ENCODE measurements at regions not wholly inside any gene's neighbourhood (a gene's known extent, or its start where the extent isn't known, plus 50 kb on each side); places are given as distances from the start of the nearest gene placed in this dataset.

DNA sequence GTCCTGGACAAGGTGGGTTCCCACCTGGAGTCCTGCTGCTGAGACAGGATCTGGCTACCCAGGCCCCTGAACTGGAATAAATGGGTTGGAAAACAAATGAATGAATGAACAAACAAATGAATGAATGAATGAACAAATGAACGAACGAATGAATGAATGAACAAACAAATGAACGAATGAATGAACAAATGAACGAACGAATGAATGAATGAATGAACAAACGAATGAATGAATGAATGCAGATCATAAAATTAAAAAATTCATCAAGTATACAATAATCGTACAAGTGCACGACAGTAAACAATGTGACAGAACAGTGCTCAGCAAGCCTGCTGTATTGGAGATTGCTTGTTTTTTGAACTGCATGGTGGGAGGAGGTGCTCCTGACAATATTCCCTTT, 2097.1 kb downstream of the MAT2B start:
- CTCF ChIA-PET: no interaction called here

DNA sequence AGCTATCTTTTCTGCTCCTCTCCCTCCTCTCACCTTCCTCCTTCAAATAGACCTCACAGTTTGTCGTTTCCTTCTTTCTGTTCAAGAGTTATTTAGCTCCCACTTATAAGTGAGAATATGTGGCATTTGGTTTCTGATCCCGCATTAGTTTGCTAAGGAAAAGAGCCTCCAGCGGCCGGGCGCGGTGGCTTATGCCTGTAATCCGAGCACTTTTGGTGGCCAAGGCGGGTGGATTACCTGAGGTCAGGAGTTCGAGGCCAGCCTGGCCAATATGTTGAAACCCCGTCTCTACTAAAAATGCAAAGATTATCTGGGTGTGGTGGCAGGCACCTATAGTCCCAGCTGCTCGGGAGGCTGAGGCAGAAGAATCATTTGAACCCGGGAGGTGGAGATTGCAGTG, 2101.6 kb downstream of the MAT2B start:
- no peaks in the 10 kb centered on the region for H3K4me1 ChIP-seq (ENCODE audit: control insufficient read depth in 2 of 2, insufficient read depth in 2 of 2, low read length in 2 of 2)
- no peak overlapping the region for H2AFZ ChIP-seq (ENCODE audit: insufficient read depth, low read depth, low read length, poor library complexity, severe bottlenecking)
- ATAC-seq (ENCODE audit: low read depth) (no peak), DNase-seq (no peak)
- no peaks in the 10 kb centered on the region for H4K20me1 ChIP-seq (ENCODE audit: control insufficient read depth, insufficient read depth, low read length, poor library complexity, severe bottlenecking)
- ChIA-PET CTCF (interaction anchor here (0.7 kb wide), 1 partner anchor 347 kb away, joined by 4 read pairs; no protein-coding TSS in a partner anchor), POLR2A (no interaction called here)
- H3K9ac ChIP-seq (ENCODE audit: low read length): no peak overlapping the region
- no peaks in the 10 kb centered on the region for H3K36me3 ChIP-seq (replicated peaks in 1 of 2; ENCODE audit: control extremely low read depth in 1 of 2, control insufficient read depth in 1 of 2, extremely low read depth in 1 of 2, insufficient read depth in 2 of 2, low read length in 1 of 2)
- no peak overlapping the region for H3K4me3 ChIP-seq (ENCODE audit: control extremely low read depth in 1 of 5, extremely low read depth in 1 of 5, insufficient read depth in 1 of 5, low read depth in 2 of 5, low read length in 4 of 5)
- H3K27me3 ChIP-seq (replicated peaks in 1 of 4; ENCODE audit: control extremely low read depth in 1 of 4, control insufficient read depth in 3 of 4, insufficient read depth in 4 of 4, low read length in 3 of 4): no peaks in the 10 kb centered on the region
- Mint-ChIP-seq H3K27ac (no peak overlapping the region), H3K4me1 (no peaks in the 10 kb centered on the region), H3K4me3 (no peak overlapping the region), H3K9me3 (ENCODE audit: insufficient read depth) (peaks cover 8% of the 10 kb centered on the region), H3K27me3 (no peaks in the 10 kb centered on the region)
- H3K9me3 ChIP-seq (ENCODE audit: control extremely low read depth in 1 of 3, control insufficient read depth in 2 of 3, insufficient read depth in 1 of 3, low read length in 2 of 3): peaks cover 0 to 7% (median 0%) of the 10 kb centered on the region in 3 donors
- H3K79me2 ChIP-seq (ENCODE audit: control insufficient read depth, insufficient read depth, low read length): no peaks in the 10 kb centered on the region
- no peak overlapping the region for H3K4me2 ChIP-seq (replicated peaks; ENCODE audit: low read depth, low read length, poor library complexity, severe bottlenecking)
- TF ChIP-seq EZH2 (IDR thresholded peaks at IDR 0.05; ENCODE audit: borderline replicate concordance, insufficient read depth, low read depth, low read length, poor library complexity, severe bottlenecking): no peak
- TF ChIP-seq, protein P1, sequence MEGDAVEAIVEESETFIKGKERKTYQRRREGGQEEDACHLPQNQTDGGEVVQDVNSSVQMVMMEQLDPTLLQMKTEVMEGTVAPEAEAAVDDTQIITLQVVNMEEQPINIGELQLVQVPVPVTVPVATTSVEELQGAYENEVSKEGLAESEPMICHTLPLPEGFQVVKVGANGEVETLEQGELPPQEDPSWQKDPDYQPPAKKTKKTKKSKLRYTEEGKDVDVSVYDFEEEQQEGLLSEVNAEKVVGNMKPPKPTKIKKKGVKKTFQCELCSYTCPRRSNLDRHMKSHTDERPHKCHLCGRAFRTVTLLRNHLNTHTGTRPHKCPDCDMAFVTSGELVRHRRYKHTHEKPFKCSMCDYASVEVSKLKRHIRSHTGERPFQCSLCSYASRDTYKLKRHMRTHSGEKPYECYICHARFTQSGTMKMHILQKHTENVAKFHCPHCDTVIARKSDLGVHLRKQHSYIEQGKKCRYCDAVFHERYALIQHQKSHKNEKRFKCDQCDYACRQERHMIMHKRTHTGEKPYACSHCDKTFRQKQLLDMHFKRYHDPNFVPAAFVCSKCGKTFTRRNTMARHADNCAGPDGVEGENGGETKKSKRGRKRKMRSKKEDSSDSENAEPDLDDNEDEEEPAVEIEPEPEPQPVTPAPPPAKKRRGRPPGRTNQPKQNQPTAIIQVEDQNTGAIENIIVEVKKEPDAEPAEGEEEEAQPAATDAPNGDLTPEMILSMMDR (IDR thresholded peaks at IDR 0.05): no peak
- intact Hi-C loops (cut with micrococcal nuclease): no loop called here
- no peak overlapping the region for H3K27ac ChIP-seq (ENCODE audit: low read length in 2 of 2)
- WGBS (ENCODE audit: insufficient coverage): 96% methylated on average over 9 of the region's 12 CpGs

More for the DNA sequence above, 2097.1 kb downstream of the MAT2B start:
- H3K4me3 ChIP-seq (ENCODE audit: control extremely low read depth in 1 of 5, extremely low read depth in 1 of 5, insufficient read depth in 1 of 5, low read depth in 2 of 5, low read length in 4 of 5): no peak overlapping the region
- no peaks in the 10 kb centered on the region for H4K20me1 ChIP-seq (ENCODE audit: control insufficient read depth, insufficient read depth, low read length, poor library complexity, severe bottlenecking)
- ATAC-seq (ENCODE audit: low read depth) (no peak), DNase-seq (no peak)
- no peak for TF ChIP-seq EZH2 (IDR thresholded peaks at IDR 0.05; ENCODE audit: borderline replicate concordance, insufficient read depth, low read depth, low read length, poor library complexity, severe bottlenecking)
- TF ChIP-seq, protein P1 (IDR thresholded peaks at IDR 0.05): no peak
- H3K9me3 ChIP-seq (ENCODE audit: control extremely low read depth in 1 of 3, control insufficient read depth in 2 of 3, insufficient read depth in 1 of 3, low read length in 2 of 3): peaks cover 0 to 7% (median 0%) of the 10 kb centered on the region in 3 donors
- H3K27me3 ChIP-seq (replicated peaks in 1 of 4; ENCODE audit: control extremely low read depth in 1 of 4, control insufficient read depth in 3 of 4, insufficient read depth in 4 of 4, low read length in 3 of 4): no peaks in the 10 kb centered on the region
- H3K4me2 ChIP-seq (replicated peaks; ENCODE audit: low read depth, low read length, poor library complexity, severe bottlenecking): no peak overlapping the region
- H3K27me3 Mint-ChIP-seq: no peaks in the 10 kb centered on the region
- H2AFZ ChIP-seq (ENCODE audit: insufficient read depth, low read depth, low read length, poor library complexity, severe bottlenecking): no peak overlapping the region
- no peaks in the 10 kb centered on the region for H3K4me1 ChIP-seq (ENCODE audit: control insufficient read depth in 2 of 2, insufficient read depth in 2 of 2, low read length in 2 of 2)
- no peak overlapping the region for H3K4me3 Mint-ChIP-seq
- H3K9me3 Mint-ChIP-seq (ENCODE audit: insufficient read depth): peaks cover 8% of the 10 kb centered on the region
- no peaks in the 10 kb centered on the region for H3K4me1 Mint-ChIP-seq
- no peaks in the 10 kb centered on the region for H3K36me3 ChIP-seq (replicated peaks in 1 of 2; ENCODE audit: control extremely low read depth in 1 of 2, control insufficient read depth in 1 of 2, extremely low read depth in 1 of 2, insufficient read depth in 2 of 2, low read length in 1 of 2)
- H3K27ac ChIP-seq (ENCODE audit: low read length in 2 of 2): no peak overlapping the region
- H3K79me2 ChIP-seq (ENCODE audit: control insufficient read depth, insufficient read depth, low read length): no peaks in the 10 kb centered on the region
- H3K27ac Mint-ChIP-seq: no peak overlapping the region
- POLR2A ChIA-PET: no interaction called here
- intact Hi-C loops (cut with micrococcal nuclease): no loop called here
- WGBS (ENCODE audit: insufficient coverage): 69% methylated on average over 3 of the region's 8 CpGs
- H3K9ac ChIP-seq (ENCODE audit: low read length): no peak overlapping the region
